ENCODE measurements at regions not wholly inside any gene's neighbourhood (a gene's known extent, or its start where the extent isn't known, plus 50 kb on each side); places are given as distances from the start of the nearest gene placed in this dataset.

GRCh38 chr7:83850941-83851340, 202.0 kb upstream of the SEMA3E start:
- intact Hi-C loops (cut with micrococcal nuclease) = no loop called here
- BruUV-seq (replicated peaks) = no TSS peak
- no peak for DNase-seq (ENCODE audit: unreplicated experiment)
- H3K27ac Mint-ChIP-seq (ENCODE audit: low read depth, unreplicated experiment) = no peak overlapping the region
- ChIA-PET POLR2A (interaction anchor here (0.8 kb wide), 1 partner anchor 12 kb away, joined by 4 read pairs; no protein-coding TSS in a partner anchor), CTCF (interaction anchor here (1.1 to 1.6 kb wide), 2 partner anchors 13 to 778 kb away, joined by 4 read pairs; no protein-coding TSS in a partner anchor)
- no peaks in the 10 kb centered on the region for H3K4me1 Mint-ChIP-seq (ENCODE audit: insufficient read depth, unreplicated experiment)
- H3K36me3 Mint-ChIP-seq (ENCODE audit: insufficient read depth, unreplicated experiment) = no peaks in the 10 kb centered on the region
- TF ChIP-seq, protein P1, sequence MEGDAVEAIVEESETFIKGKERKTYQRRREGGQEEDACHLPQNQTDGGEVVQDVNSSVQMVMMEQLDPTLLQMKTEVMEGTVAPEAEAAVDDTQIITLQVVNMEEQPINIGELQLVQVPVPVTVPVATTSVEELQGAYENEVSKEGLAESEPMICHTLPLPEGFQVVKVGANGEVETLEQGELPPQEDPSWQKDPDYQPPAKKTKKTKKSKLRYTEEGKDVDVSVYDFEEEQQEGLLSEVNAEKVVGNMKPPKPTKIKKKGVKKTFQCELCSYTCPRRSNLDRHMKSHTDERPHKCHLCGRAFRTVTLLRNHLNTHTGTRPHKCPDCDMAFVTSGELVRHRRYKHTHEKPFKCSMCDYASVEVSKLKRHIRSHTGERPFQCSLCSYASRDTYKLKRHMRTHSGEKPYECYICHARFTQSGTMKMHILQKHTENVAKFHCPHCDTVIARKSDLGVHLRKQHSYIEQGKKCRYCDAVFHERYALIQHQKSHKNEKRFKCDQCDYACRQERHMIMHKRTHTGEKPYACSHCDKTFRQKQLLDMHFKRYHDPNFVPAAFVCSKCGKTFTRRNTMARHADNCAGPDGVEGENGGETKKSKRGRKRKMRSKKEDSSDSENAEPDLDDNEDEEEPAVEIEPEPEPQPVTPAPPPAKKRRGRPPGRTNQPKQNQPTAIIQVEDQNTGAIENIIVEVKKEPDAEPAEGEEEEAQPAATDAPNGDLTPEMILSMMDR (IDR thresholded peaks at IDR 0.05; ENCODE audit: unreplicated experiment) = no peak
- no peak overlapping the region for H3K4me3 Mint-ChIP-seq (ENCODE audit: unreplicated experiment)
- no peaks in the 10 kb centered on the region for H3K9me3 Mint-ChIP-seq (ENCODE audit: unreplicated experiment)
- peaks cover 8% of the 10 kb centered on the region for H3K27me3 Mint-ChIP-seq (ENCODE audit: insufficient read depth, unreplicated experiment)

DNA sequence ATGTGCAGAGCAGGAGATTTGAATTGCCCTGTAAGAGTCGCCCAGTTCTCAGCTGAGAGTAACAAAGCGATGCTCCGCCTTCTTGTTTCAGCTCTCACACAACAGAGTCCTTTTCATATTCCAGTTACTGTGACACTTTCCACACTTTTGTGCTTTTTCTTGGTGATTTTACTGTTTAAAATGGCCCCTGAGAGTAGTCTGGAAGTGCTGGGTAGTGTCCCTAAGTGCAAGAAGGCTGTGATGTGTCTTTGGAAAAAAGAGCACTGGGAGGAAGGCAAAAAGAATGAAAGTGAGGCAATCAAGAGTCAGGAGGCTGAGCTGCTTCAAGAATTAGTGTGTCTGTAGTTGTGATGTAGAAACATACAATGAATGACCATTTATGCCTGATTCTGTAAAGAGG, 201.2 kb upstream of the SEMA3E start:
- TF ChIP-seq, protein P1 (IDR thresholded peaks at IDR 0.05; ENCODE audit: unreplicated experiment) = no peak
- no peaks in the 10 kb centered on the region for H3K36me3 Mint-ChIP-seq (ENCODE audit: insufficient read depth, unreplicated experiment)
- intact Hi-C loops (cut with micrococcal nuclease) = no loop called here
- H3K4me3 Mint-ChIP-seq (ENCODE audit: unreplicated experiment) = no peak overlapping the region
- no peak for DNase-seq (ENCODE audit: unreplicated experiment)
- no peaks in the 10 kb centered on the region for H3K9me3 Mint-ChIP-seq (ENCODE audit: unreplicated experiment)
- BruUV-seq (replicated peaks) = no TSS peak
- H3K27ac Mint-ChIP-seq (ENCODE audit: low read depth, unreplicated experiment) = no peak overlapping the region
- CTCF ChIA-PET = interaction anchor here (1.1 to 1.6 kb wide), 2 partner anchors 12 to 778 kb away, joined by 4 read pairs; no protein-coding TSS in a partner anchor
- no peaks in the 10 kb centered on the region for H3K4me1 Mint-ChIP-seq (ENCODE audit: insufficient read depth, unreplicated experiment)
- peaks cover 16% of the 10 kb centered on the region for H3K27me3 Mint-ChIP-seq (ENCODE audit: insufficient read depth, unreplicated experiment)
- POLR2A ChIA-PET = interaction anchor here (0.8 kb wide), 1 partner anchor 12 kb away, joined by 4 read pairs; no protein-coding TSS in a partner anchor

DNA sequence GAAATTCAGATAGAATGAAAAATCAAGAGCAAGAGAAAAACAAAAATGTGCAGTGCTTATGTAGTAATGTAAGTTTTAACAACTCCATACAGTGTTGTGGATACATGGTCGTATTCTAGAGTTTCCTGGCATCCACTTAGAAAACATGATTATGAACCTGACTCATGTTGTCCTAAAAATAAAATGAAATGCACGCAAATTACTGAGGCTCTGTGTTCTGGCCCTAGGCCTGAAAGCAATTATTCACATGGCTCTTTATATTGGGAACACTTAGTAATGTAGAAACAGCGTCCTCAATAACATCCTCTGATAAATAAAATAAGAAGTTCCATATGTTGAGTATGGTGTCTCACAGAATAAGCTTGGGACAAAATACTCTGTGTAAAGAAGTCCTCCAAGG, 200.2 kb upstream of the SEMA3E start:
- H3K4me3 Mint-ChIP-seq (ENCODE audit: unreplicated experiment) = no peak overlapping the region
- CTCF ChIA-PET = interaction anchor here (1.6 kb wide), 1 partner anchor 11 kb away, joined by 4 read pairs; no protein-coding TSS in a partner anchor
- no peaks in the 10 kb centered on the region for H3K36me3 Mint-ChIP-seq (ENCODE audit: insufficient read depth, unreplicated experiment)
- no TSS peak for BruUV-seq (replicated peaks)
- H3K27ac Mint-ChIP-seq (ENCODE audit: low read depth, unreplicated experiment) = no peak overlapping the region
- DNase-seq (ENCODE audit: unreplicated experiment) = no peak
- no peaks in the 10 kb centered on the region for H3K4me1 Mint-ChIP-seq (ENCODE audit: insufficient read depth, unreplicated experiment)
- peaks cover 25% of the 10 kb centered on the region for H3K27me3 Mint-ChIP-seq (ENCODE audit: insufficient read depth, unreplicated experiment)
- TF ChIP-seq, protein P1 (IDR thresholded peaks at IDR 0.05; ENCODE audit: unreplicated experiment) = no peak
- POLR2A ChIA-PET = no interaction called here
- no peaks in the 10 kb centered on the region for H3K9me3 Mint-ChIP-seq (ENCODE audit: unreplicated experiment)
- intact Hi-C loops (cut with micrococcal nuclease) = no loop called here

- ChIA-PET CTCF (no interaction called here), POLR2A (no interaction called here)
- TF ChIP-seq, protein P1 (IDR thresholded peaks at IDR 0.05; ENCODE audit: unreplicated experiment) = no peak
- H3K27ac Mint-ChIP-seq (ENCODE audit: low read depth, unreplicated experiment) = no peak overlapping the region
- no TSS peak for BruUV-seq (replicated peaks)
- no peaks in the 10 kb centered on the region for H3K4me1 Mint-ChIP-seq (ENCODE audit: insufficient read depth, unreplicated experiment)
- no peaks in the 10 kb centered on the region for H3K36me3 Mint-ChIP-seq (ENCODE audit: insufficient read depth, unreplicated experiment)
- DNase-seq (ENCODE audit: unreplicated experiment) = no peak
- intact Hi-C loops (cut with micrococcal nuclease) = no loop called here
- H3K9me3 Mint-ChIP-seq (ENCODE audit: unreplicated experiment) = no peaks in the 10 kb centered on the region
- H3K27me3 Mint-ChIP-seq (ENCODE audit: insufficient read depth, unreplicated experiment) = peaks cover 36% of the 10 kb centered on the region
- no peak overlapping the region for H3K4me3 Mint-ChIP-seq (ENCODE audit: unreplicated experiment)
Measured at GRCh38 chr7:83842894-83843293, 194.0 kb upstream of the SEMA3E start.
